WTC11 (cell line): ENCODE measurements at regions not wholly inside any gene's neighbourhood (a gene's known extent, or its start where the extent isn't known, plus 50 kb on each side); places are given as distances from the start of the nearest gene placed in this dataset.

Experiments
- ATAC-seq: fragments of 200-7000 bp; cut with Tn5 transposase; 2 replicates; pipeline ENCODE4 v1.10.0; 2021; ENCODE audit warnings: mild to moderate bottlenecking, moderate library complexity
- CTCF ChIA-PET: fragments of 300-600 bp; sonication (Branson Sonifier 250); formaldehyde crosslinking; loops from one replicate; lab custom pipeline; 2021; ENCODE audit warnings: antibody characterized with exemption; lab: Charles Lee
- POLR2A ChIA-PET: fragments of 350-600 bp; sonication (Branson Sonifier 250); formaldehyde crosslinking; loops from one replicate; lab custom pipeline; 2021; ENCODE audit warnings: antibody characterized with exemption; lab: Charles Lee
- DNase-seq: peaks from one replicate; pipeline ENCODE4 v3.0.0; 2021; ENCODE audit warnings: low spot score
- H3K27ac Mint-ChIP-seq: 2 replicates; pipeline ENCODE4 v1.8.0; 2021; ENCODE audit warnings: mixed read lengths
- H3K27me3 Mint-ChIP-seq: 2 replicates; pipeline ENCODE4 v1.8.0; 2021; ENCODE audit warnings: low read depth, mild to moderate bottlenecking, moderate library complexity, mixed read lengths
- H3K36me3 Mint-ChIP-seq: 2 replicates; pipeline ENCODE4 v1.8.0; 2021; ENCODE audit warnings: mixed read lengths
- H3K4me1 Mint-ChIP-seq: 2 replicates; pipeline ENCODE4 v1.8.0; 2022; ENCODE audit warnings: mixed read lengths
- H3K4me3 Mint-ChIP-seq: 2 replicates; pipeline ENCODE4 v1.8.0; 2021; ENCODE audit warnings: mild to moderate bottlenecking, moderate library complexity, mixed read lengths
- H3K9me3 Mint-ChIP-seq: 2 replicates; pipeline ENCODE4 v1.8.0; 2021; ENCODE audit warnings: mixed read lengths
- FOXP1 ChIP-seq: sonication (generic); formaldehyde crosslinking; IDR thresholded peaks from 2 replicates; pipeline ENCODE4 v1.8.0; 2022; ENCODE audit warnings: missing genetic modification reagents, mild to moderate bottlenecking, moderate library complexity, borderline replicate concordance
- GRHL2 ChIP-seq: fragments of 250-450 bp; sonication (Bioruptor Pico); IDR thresholded peaks from 2 replicates; pipeline ENCODE4 v1.8.0; 2022; ENCODE audit warnings: mild to moderate bottlenecking, moderate library complexity; ENCODE audit not compliant: insufficient replicate concordance, severe bottlenecking
- HMGA2 ChIP-seq: fragments of 250-450 bp; sonication (Bioruptor Pico); IDR thresholded peaks from 2 replicates; pipeline ENCODE4 v1.4.0; 2021; ENCODE audit warnings: mild to moderate bottlenecking, moderate library complexity
- NFATC4 ChIP-seq: fragments of 250-450 bp; sonication (Bioruptor Pico); IDR thresholded peaks from 2 replicates; pipeline ENCODE4 v1.9.0; 2021; ENCODE audit warnings: mild to moderate bottlenecking
- NR1H2 ChIP-seq: sonication (generic); formaldehyde crosslinking; IDR thresholded peaks from 2 replicates; pipeline ENCODE4 v1.9.0; 2021; ENCODE audit warnings: mild to moderate bottlenecking, moderate library complexity, missing genetic modification reagents
- SMAD3 ChIP-seq: sonication (generic); formaldehyde crosslinking; IDR thresholded peaks from 2 replicates; pipeline ENCODE4 v1.8.0; 2022; ENCODE audit warnings: missing genetic modification reagents, mild to moderate bottlenecking, borderline replicate concordance
- TCF7 ChIP-seq: sonication (generic); formaldehyde crosslinking; IDR thresholded peaks from 2 replicates; pipeline ENCODE4 v1.8.0; 2022; ENCODE audit warnings: mild to moderate bottlenecking, low read depth, missing genetic modification reagents, moderate library complexity
- ZBTB21 ChIP-seq: sonication (generic); formaldehyde crosslinking; IDR thresholded peaks from 2 replicates; pipeline ENCODE4 v1.8.1; 2023; ENCODE audit warnings: mild to moderate bottlenecking, missing genetic modification reagents, borderline replicate concordance
- ZNF138 ChIP-seq: sonication (generic); formaldehyde crosslinking; conservative IDR thresholded peaks from 2 replicates; pipeline ENCODE4 v1.8.1; 2022; ENCODE audit warnings: mild to moderate bottlenecking, moderate library complexity, missing genetic modification reagents
- TF ChIP-seq, protein P1 (sequence below): fragments of 250-450 bp; sonication (Bioruptor Pico); IDR thresholded peaks from 2 replicates; pipeline ENCODE4 v1.9.0; 2021; ENCODE audit warnings: moderate library complexity, mild to moderate bottlenecking, inconsistent platforms, borderline replicate concordance
- TF ChIP-seq, protein P2 (sequence below): sonication (generic); formaldehyde crosslinking; IDR thresholded peaks from 2 replicates; pipeline ENCODE4 v1.8.0; 2022; ENCODE audit warnings: mild to moderate bottlenecking, missing genetic modification reagents
- TF ChIP-seq, protein P3 (sequence below): sonication (generic); formaldehyde crosslinking; IDR thresholded peaks from 2 replicates; pipeline ENCODE4 v1.8.1; 2023; ENCODE audit warnings: mild to moderate bottlenecking, missing genetic modification reagents, moderate library complexity
- TF ChIP-seq, protein P4 (sequence below): sonication (generic); formaldehyde crosslinking; IDR thresholded peaks from 2 replicates; pipeline ENCODE4 v1.8.1; 2023; ENCODE audit warnings: mild to moderate bottlenecking, missing genetic modification reagents
- TF ChIP-seq, protein P5 (sequence below): sonication (generic); formaldehyde crosslinking; IDR thresholded peaks from 2 replicates; pipeline ENCODE4 v1.8.1; 2022; ENCODE audit warnings: mild to moderate bottlenecking, missing genetic modification reagents, moderate library complexity, borderline replicate concordance
- TF ChIP-seq, protein P6 (sequence below): sonication (generic); formaldehyde crosslinking; IDR thresholded peaks from 2 replicates; pipeline ENCODE4 v1.8.0; 2022; ENCODE audit warnings: mild to moderate bottlenecking, missing genetic modification reagents
- TF ChIP-seq, protein P7 (sequence below): sonication (generic); formaldehyde crosslinking; IDR thresholded peaks from 2 replicates; pipeline ENCODE4 v1.8.0; 2022; ENCODE audit warnings: mild to moderate bottlenecking, missing genetic modification reagents
- TF ChIP-seq, protein P8 (sequence below): sonication (generic); formaldehyde crosslinking; IDR thresholded peaks from 2 replicates; pipeline ENCODE4 v1.8.1; 2022; ENCODE audit warnings: low read depth, missing genetic modification reagents, borderline replicate concordance
- TF ChIP-seq, protein P9 (sequence below): sonication (generic); formaldehyde crosslinking; IDR thresholded peaks from 2 replicates; pipeline ENCODE4 v1.8.1; 2022; ENCODE audit warnings: mild to moderate bottlenecking, moderate library complexity, missing genetic modification reagents
- TF ChIP-seq, protein P10 (sequence below): fragments of 250-450 bp; sonication (Bioruptor Pico); IDR thresholded peaks from 2 replicates; pipeline ENCODE4 v1.9.0; 2021; ENCODE audit warnings: mild to moderate bottlenecking

DNA sequence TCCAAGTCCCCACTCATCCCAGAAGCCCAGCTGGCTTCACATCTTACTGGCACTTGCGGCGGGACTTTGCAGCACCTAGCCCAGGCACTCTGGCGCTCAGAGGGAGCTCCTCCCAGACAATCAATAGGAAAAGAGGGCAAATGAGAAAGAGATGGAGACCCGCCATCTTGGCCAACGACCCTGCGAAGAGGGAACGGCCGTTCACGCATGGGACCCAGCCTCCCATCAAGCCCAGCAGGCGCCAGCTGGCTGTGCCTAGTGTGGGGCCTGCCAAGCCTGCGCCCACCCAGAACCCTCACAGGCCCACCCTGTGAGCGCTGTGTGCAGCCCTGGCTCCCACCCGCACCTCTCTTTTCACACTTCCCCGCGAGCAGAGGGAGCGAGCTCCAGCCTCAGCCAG lies 317.8 kb upstream of the SPRY2 start:
- TF ChIP-seq NFATC4 (CRISPR knock-in tag) (no peak), HMGA2 (CRISPR knock-in tag) (no peak), ZBTB21 (CRISPR knock-in tag) (no peak), SMAD3 (CRISPR knock-in tag) (no peak)
- TF ChIP-seq, protein P1, sequence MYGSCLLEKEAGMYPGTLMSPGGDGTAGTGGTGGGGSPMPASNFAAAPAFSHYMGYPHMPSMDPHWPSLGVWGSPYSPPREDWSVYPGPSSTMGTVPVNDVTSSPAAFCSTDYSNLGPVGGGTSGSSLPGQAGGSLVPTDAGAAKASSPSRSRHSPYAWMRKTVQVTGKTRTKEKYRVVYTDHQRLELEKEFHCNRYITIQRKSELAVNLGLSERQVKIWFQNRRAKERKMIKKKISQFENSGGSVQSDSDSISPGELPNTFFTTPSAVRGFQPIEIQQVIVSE: no peak
- TF ChIP-seq, protein P2, sequence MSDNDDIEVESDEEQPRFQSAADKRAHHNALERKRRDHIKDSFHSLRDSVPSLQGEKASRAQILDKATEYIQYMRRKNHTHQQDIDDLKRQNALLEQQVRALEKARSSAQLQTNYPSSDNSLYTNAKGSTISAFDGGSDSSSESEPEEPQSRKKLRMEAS (CRISPR knock-in tag): no peak
- TF ChIP-seq, protein P3, sequence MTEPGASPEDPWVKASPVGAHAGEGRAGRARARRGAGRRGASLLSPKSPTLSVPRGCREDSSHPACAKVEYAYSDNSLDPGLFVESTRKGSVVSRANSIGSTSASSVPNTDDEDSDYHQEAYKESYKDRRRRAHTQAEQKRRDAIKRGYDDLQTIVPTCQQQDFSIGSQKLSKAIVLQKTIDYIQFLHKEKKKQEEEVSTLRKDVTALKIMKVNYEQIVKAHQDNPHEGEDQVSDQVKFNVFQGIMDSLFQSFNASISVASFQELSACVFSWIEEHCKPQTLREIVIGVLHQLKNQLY: no peak
- no peak overlapping the region for H3K27ac Mint-ChIP-seq
- H3K4me1 Mint-ChIP-seq: no peaks in the 10 kb centered on the region
- ChIA-PET CTCF (no interaction called here), POLR2A (no interaction called here)
- H3K4me3 Mint-ChIP-seq: no peak overlapping the region
- ATAC-seq (no peak), DNase-seq (no peak)
- peaks cover 5% of the 10 kb centered on the region for H3K36me3 Mint-ChIP-seq
- H3K27me3 Mint-ChIP-seq: no peaks in the 10 kb centered on the region
- H3K9me3 Mint-ChIP-seq: peaks cover 19% of the 10 kb centered on the region

DNA sequence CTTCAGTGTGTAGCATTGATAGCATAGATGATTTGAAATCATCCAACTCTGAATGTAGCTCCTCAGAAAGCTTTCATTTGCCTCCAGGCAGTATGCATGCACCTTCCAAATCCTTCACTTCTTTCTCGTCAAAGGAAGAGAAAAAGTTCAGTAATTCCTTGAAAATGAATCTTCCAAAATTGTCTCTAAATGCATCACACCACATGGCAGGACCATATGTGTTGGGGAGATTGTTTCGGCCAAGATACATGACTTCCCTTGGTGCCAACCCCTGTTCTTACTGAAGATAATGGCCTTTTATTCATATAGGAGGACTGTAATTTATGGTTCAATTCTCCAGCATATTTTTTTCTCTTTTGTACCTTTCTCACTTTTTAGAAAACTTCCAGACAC lies 315.6 kb upstream of the SPRY2 start:
- Mint-ChIP-seq H3K27me3 (no peaks in the 10 kb centered on the region), H3K27ac (no peak overlapping the region), H3K36me3 (peaks cover 5% of the 10 kb centered on the region), H3K9me3 (peaks cover 19% of the 10 kb centered on the region), H3K4me3 (no peak overlapping the region), H3K4me1 (no peaks in the 10 kb centered on the region)
- ATAC-seq (no peak), DNase-seq (no peak)
- ChIA-PET CTCF (no interaction called here), POLR2A (no interaction called here)
- TF ChIP-seq FOXP1 (CRISPR knock-in tag) (no peak), TCF7 (CRISPR knock-in tag) (no peak), NFATC4 (CRISPR knock-in tag) (no peak), GRHL2 (no peak), ZNF138 (CRISPR knock-in tag) (no peak)
- TF ChIP-seq, protein P4, sequence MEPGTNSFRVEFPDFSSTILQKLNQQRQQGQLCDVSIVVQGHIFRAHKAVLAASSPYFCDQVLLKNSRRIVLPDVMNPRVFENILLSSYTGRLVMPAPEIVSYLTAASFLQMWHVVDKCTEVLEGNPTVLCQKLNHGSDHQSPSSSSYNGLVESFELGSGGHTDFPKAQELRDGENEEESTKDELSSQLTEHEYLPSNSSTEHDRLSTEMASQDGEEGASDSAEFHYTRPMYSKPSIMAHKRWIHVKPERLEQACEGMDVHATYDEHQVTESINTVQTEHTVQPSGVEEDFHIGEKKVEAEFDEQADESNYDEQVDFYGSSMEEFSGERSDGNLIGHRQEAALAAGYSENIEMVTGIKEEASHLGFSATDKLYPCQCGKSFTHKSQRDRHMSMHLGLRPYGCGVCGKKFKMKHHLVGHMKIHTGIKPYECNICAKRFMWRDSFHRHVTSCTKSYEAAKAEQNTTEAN (CRISPR knock-in tag): no peak
- TF ChIP-seq, protein P5, sequence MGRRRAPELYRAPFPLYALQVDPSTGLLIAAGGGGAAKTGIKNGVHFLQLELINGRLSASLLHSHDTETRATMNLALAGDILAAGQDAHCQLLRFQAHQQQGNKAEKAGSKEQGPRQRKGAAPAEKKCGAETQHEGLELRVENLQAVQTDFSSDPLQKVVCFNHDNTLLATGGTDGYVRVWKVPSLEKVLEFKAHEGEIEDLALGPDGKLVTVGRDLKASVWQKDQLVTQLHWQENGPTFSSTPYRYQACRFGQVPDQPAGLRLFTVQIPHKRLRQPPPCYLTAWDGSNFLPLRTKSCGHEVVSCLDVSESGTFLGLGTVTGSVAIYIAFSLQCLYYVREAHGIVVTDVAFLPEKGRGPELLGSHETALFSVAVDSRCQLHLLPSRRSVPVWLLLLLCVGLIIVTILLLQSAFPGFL (CRISPR knock-in tag): no peak

DNA sequence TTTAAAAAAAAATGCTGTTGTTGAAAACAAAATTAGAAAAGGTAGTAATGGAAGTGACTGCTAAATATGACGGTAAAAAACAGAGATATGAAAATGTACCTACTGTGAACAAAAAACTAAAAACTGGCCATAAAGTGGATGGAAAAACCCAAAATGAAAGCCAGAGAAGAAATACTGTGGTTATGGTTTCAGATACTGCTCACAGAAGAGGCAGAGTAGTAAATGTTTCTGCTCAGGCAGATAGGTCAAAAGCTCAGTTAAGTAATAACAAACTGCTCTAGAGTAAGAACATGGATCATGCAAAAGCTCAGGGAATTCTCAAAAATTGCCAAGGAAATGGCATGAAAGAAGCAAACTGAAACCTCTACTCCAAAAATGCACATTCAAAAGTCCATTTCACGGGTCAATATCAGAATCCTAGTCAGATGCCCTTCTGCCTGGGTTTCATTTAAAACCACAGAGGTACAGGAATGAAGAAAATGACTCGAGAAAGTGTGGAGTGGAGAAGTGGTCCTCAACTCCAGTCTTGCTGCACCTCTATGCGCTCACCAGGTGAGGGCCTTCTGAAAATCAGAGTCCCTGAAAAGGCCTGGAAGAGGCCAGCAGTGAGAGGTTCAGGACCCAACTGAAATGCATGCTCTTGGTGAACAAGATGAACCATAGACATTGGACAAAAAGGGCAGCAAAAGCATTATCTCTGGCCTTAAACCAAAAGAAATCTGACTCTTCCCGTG lies 315.0 kb upstream of the SPRY2 start:
- CTCF ChIA-PET: interaction anchor here (1.3 kb wide), 1 partner anchor 323 kb away, joined by 4 read pairs; no protein-coding TSS in a partner anchor
- H3K27me3 Mint-ChIP-seq: no peaks in the 10 kb centered on the region
- peaks cover 5% of the 10 kb centered on the region for H3K36me3 Mint-ChIP-seq
- no peak overlapping the region for H3K27ac Mint-ChIP-seq
- ATAC-seq (peak; percentile 77), DNase-seq (no peak)
- H3K4me1 Mint-ChIP-seq: no peaks in the 10 kb centered on the region
- H3K4me3 Mint-ChIP-seq: no peak overlapping the region
- POLR2A ChIA-PET: no interaction called here
- peaks cover 19% of the 10 kb centered on the region for H3K9me3 Mint-ChIP-seq
- no peak for TF ChIP-seq NR1H2
- TF ChIP-seq, protein P6, sequence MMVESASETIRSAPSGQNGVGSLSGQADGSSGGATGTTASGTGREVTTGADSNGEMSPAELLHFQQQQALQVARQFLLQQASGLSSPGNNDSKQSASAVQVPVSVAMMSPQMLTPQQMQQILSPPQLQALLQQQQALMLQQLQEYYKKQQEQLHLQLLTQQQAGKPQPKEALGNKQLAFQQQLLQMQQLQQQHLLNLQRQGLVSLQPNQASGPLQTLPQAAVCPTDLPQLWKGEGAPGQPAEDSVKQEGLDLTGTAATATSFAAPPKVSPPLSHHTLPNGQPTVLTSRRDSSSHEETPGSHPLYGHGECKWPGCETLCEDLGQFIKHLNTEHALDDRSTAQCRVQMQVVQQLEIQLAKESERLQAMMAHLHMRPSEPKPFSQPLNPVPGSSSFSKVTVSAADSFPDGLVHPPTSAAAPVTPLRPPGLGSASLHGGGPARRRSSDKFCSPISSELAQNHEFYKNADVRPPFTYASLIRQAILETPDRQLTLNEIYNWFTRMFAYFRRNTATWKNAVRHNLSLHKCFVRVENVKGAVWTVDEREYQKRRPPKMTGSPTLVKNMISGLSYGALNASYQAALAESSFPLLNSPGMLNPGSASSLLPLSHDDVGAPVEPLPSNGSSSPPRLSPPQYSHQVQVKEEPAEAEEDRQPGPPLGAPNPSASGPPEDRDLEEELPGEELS (CRISPR knock-in tag): no peak
- TF ChIP-seq, protein P7, sequence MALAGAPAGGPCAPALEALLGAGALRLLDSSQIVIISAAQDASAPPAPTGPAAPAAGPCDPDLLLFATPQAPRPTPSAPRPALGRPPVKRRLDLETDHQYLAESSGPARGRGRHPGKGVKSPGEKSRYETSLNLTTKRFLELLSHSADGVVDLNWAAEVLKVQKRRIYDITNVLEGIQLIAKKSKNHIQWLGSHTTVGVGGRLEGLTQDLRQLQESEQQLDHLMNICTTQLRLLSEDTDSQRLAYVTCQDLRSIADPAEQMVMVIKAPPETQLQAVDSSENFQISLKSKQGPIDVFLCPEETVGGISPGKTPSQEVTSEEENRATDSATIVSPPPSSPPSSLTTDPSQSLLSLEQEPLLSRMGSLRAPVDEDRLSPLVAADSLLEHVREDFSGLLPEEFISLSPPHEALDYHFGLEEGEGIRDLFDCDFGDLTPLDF: no peak
- TF ChIP-seq, protein P8, sequence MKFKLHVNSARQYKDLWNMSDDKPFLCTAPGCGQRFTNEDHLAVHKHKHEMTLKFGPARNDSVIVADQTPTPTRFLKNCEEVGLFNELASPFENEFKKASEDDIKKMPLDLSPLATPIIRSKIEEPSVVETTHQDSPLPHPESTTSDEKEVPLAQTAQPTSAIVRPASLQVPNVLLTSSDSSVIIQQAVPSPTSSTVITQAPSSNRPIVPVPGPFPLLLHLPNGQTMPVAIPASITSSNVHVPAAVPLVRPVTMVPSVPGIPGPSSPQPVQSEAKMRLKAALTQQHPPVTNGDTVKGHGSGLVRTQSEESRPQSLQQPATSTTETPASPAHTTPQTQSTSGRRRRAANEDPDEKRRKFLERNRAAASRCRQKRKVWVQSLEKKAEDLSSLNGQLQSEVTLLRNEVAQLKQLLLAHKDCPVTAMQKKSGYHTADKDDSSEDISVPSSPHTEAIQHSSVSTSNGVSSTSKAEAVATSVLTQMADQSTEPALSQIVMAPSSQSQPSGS (CRISPR knock-in tag): no peak
- TF ChIP-seq, protein P9, sequence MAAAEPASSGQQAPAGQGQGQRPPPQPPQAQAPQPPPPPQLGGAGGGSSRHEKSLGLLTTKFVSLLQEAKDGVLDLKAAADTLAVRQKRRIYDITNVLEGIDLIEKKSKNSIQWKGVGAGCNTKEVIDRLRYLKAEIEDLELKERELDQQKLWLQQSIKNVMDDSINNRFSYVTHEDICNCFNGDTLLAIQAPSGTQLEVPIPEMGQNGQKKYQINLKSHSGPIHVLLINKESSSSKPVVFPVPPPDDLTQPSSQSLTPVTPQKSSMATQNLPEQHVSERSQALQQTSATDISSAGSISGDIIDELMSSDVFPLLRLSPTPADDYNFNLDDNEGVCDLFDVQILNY (CRISPR knock-in tag): no peak
- TF ChIP-seq, protein P10, sequence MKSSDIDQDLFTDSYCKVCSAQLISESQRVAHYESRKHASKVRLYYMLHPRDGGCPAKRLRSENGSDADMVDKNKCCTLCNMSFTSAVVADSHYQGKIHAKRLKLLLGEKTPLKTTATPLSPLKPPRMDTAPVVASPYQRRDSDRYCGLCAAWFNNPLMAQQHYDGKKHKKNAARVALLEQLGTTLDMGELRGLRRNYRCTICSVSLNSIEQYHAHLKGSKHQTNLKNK (CRISPR knock-in tag): no peak
- TF ChIP-seq, protein P2 (CRISPR knock-in tag): no peak
- no peak for TF ChIP-seq FOXP1 (CRISPR knock-in tag)
